NCI-H1930 (cell line): ENCODE measurements at regions not wholly inside any gene's neighbourhood (a gene's known extent, or its start where the extent isn't known, plus 50 kb on each side); places are given as distances from the start of the nearest gene placed in this dataset.
A peak's percentile ranks its signal among the peaks of the same experiment; 100 is the strongest.

ENCODE experiments used
- DNase-seq, 2 experiments: peaks; one replicate each; lab custom pipeline; 2025; lab: John Stamatoyannopoulos, UW

DNA sequence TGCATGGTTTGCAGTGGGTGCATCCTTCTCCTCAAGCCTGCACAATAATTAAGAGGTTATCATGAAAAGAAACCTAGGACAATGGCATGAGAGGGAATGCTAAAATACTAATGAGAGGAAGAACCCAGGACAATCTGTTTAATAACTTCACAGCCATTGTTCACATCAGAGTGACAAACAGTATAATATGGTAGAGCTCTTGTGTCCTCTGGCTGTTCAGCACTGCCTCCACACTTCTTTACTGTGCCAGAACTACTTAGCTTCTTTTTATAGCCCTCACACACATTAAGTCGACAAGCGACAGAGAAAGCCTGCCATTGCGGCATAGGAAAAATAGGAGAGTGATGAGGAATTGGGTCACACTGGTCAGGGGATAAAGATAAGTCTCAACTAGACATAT is 65.0 kb upstream of the MEIS2 start:
- DNase-seq: no peak

DNA sequence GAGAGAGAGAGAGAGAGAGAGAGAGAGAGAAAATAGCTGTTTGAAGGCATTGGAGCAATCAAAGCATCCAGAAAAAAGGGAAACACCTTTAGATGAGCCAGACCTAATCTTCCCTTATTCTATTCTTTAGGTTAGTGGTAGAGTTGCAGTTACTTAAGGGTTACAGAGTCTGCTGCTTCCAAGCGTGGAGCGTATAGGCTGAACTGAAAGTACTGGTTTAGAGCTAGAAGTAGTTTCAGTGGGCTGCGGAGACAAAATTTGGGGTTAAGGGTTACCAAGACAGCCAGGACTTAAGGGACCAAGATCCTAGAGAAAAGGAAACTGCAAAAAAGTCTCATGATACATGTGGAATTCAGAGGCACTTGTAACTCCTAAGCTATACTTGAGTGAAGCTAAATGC is 66.1 kb upstream of the MEIS2 start:
- DNase-seq: no peak

DNA sequence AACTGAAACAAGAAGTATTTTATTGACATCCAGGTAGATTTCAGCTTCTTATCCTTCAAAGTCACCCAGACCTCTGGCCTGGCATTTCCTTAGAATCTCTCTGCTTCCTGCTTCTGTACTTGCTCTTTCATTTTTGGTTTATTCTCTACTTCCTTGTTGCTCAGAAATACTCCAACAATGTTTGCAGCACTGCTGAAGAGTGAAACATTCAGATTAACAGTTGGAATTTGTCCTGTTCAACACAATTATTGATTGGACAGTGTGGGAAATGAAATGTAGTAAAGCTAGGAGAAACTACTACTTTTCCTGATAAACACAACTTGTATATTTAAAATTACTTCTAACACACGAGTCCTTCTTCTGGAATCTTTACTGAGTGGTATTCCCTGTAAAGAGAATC is 81.0 kb upstream of the MEIS2 start:
- no peak for DNase-seq

DNA sequence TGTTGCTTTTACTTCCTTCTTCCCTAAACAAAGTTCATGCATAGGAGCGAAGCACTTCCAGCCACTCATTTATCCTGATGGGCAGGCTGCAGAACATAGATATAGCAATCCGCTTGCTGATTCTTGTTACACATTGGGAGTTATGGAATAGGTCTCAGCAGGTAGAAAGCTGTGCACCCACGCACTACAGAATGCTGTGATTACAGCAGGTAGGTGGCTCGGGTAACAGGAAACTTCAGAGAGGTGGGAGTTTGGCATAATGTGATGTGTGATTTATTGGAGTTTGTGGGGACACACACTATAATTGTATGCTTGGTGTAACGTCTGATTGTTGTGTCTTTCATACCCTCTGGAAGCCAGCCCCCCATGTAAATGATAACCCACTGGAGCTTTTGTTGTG is 99.2 kb upstream of the MEIS2 start:
- no peak for DNase-seq

DNA sequence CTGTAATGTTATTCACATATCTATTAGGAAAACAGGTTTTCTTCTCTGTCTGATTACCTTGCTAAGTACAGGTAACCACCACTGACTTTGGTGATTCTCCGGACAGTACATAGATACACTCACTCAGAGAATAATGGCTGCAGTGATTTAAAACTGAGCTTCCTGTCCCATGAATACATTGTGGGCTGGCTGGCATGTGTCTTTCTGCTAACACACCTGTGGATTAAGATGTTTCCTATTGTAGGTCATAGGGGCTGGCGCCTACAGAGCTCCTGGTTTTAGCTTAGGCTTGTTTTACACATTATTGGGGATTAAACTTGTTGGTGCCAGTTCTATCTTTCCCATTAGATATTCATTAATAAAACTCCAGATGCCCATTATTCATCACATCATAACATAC is 102.7 kb upstream of the MEIS2 start:
- no peak for DNase-seq

DNA sequence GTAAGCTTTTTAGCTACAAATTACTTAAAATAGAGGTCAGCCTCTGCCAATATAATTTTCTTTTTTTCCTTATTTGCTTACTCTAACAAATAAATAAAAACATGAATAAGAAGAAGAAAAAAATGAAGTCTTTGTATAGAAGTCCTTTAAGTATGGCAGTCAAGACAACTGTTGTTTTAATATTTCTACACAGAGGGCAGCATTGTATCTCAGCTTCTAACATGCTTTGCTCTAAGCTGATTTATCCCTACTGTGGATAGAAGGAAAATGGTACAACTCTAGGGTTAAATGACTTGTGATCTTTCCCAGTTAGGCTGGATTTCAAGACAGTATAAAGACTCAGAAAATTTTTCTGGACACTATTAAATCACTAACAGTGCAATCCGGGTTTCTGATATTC is 104.3 kb upstream of the MEIS2 start:
- DNase-seq: no peak

DNA sequence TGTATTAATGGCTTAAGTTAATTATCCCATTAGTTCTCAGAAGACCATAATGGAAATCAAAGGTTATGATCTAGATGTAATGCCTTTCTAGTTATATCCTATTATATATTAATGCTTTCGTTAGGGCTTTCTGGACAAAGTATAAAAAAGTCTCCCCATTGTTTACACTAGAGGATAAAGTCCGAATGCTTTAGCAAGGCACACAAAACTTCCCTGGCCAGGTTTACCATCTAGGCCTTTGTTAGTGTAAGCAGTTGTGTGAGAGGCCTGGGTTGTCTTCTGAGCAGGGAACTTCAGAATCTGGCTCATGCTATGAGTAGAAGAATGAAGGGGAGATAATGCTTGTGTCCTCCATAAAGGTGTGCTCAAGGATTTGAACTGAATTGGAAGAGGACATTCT is 106.3 kb upstream of the MEIS2 start:
- DNase-seq: no peak

DNA sequence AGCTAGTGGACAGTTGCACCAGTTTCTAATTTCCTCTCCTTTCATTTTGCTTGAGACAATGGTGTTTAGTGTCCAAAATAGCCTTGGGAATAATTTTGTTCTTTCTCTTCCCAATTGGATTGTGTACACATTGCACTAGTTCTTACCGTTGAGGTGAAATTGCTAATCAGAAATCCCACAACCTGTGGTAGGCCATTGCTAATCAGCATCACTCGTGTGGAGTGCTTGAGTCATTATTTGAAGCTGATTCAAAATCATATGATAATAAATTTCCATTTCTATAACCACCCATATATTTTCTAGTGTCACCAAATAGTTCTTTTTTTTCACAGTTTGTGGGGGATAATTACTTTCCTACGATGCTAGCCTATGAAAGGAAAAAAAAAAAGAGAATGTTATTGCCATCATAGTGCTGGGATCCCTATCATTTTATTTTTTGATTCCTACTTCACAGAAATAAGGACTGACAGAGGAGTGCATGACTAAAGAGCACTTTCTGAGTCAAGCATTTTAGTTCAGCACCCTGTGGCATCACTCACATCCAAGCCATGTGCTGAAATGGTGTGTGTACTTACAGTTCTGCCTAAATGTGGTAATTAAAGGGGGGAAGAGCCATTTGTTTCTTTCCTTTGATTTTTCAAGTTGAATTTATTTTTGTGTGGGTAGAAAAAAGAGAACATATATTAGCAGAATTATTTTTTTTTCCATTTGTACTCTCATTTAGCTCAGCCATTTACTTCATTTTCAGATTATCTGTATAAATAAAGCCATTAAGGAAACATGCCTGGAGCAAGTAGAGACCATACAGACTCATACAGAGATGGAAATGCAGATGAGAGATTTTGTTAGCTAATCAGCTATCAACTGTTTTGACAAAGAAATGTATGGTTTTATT is 108.0 kb upstream of the MEIS2 start:
- no peak for DNase-seq

DNA sequence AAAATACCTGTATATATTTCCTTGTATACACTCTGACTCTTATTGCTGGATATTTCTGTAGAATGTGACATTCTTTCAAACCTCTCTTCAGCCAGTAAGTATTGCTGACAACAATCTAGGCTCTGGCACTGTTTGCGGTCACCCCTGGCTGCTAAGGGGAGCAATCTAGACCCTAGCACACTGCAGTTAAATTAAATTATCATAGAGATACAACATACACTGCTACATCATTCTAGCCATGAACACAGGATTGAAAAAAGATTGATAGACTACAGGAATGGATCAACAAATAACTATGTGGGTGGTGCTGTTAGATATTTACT is 108.7 kb upstream of the MEIS2 start:
- no peak for DNase-seq

DNA sequence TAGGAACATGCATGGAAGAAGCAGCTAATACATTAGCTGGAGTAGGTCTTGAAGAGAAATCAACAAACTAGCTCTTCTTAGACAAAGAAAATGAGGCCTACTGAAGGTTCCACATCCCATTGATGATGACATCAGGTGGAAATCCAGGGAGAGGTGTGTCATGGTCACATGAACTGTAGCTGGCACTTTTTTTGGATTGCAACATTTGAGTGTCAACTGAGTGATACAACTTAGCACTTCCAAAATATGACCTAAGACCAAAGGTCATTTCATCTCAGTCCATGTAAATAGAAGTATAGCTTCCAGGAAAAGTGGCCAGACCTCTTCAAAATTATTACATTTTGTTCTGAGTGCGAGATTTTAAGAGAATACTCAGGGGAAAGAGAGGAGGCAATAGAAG is 117.2 kb upstream of the MEIS2 start:
- no peak for DNase-seq

DNA sequence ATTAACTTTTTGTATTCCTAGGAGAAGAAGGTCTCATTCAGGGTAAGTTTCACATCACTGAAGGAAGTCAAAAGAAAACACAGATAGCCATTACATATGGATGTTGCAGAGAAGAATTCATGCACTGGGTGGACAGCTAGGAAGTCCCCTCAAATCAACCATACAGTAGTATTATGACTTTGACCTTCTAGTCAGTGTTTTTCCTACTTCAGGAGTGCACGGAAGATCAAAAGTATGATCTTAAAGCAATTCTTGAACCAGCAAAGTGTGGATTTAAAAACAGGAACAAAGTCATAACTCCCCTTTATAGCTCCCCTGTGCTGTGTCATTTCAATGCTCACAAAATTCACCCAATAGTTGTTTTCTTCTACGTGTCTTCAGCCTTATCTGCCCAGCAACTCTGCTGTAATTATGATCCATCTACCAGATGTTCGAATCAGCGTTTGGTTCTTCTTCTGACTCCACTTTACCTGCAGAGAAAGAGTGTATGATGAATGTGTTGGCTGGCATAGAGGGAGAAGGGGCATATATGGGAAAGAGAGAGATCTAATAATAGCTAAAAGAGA is 118.1 kb upstream of the MEIS2 start:
- no peak for DNase-seq

DNA sequence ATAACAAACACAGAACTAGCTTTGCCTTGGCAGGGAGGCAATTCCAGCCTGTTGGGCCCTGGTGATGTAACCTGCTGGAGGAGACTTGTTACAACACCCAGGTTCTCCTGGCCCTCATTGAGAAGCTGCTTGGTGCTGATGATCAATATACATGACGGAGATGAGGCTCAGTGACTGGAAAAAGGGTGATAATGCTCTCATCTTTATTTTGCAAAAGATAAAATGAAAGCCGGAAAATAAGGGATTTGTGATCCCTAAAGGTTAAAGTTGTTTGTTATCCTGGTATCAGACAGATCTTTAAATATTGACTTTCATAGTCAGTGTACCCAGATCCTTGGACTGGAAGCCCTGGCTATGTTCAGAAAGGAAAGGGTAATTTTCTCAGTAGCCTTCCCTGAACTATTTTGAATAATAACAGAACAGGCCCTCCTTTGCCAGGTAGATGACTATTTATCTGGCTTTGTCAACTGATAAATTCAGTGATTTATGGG is 118.9 kb upstream of the MEIS2 start:
- DNase-seq: no peak

DNA sequence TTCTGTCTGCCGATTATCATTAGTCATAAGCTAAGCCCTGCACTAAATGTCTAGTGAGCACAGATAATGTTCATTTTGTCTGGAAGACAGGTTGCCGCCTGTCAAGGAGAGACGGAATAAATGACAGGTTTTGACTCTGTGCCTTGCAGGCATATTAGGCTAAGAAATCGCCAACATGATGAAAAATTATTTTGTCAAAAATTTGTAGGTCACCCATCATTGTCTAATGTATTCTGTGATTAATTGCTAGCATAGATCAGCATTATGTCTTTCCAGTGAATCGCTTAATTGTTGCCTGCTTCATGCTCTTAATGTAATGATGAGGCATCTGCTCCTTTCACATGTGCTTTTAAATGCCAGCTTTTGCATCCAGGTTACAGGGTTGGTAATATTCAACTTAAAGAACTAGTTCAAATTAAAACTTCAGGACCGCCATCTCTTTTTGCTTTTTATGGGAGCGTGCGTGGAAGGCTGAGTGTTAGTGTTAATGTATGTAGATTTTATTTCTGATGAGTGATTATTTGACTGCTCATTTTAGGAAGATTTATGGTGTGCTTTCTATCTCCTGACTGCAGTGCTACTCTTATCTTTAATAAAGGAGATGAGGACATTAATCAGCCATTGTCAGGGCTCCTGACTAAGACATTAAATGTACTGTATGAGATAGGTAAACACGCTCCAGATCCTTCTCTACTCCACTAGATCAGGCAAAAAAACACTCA is 120.8 kb upstream of the MEIS2 start:
- DNase-seq: peak in 1 of 2 experiments; percentile 26

DNA sequence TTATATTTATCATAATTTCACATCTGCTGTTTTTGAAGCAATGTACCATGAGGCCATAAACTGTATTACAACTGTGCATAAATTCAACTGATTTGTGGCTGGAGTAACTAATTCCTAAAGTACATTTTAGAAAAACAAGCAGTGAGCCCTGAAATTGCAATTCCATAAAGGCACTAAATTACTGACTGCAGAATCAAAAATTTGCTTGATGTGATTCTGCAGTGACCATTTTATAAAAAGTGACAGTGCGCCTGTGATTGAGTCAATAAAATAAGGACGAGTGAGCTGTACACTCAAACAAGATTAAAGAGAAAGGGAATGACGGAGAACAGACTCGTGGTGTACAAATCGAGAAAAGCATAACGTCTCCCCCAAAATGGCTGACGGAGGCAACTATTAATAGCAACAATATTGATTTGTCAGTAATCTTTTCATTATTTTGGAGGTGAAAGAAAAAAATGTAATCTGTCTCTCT is 121.4 kb upstream of the MEIS2 start:
- no peak for DNase-seq

DNA sequence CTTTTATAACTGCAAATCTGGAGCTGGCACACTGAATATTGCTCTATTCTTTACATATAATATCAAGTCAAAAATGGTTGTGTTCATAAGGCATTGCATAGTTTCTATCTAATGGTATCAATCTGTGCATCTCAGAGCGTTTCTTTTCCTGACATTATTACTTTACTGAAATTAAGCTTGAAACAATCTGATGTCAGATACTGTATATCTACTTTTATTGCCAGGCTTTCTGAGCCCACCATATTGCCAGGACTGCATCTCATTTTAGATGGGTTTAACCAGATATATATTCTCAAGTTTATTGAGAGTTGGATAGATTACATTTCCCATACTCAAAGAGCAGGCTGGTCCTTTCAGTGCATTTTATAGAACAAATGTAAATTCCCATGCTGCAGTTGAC is 122.7 kb upstream of the MEIS2 start:
- no peak for DNase-seq

DNA sequence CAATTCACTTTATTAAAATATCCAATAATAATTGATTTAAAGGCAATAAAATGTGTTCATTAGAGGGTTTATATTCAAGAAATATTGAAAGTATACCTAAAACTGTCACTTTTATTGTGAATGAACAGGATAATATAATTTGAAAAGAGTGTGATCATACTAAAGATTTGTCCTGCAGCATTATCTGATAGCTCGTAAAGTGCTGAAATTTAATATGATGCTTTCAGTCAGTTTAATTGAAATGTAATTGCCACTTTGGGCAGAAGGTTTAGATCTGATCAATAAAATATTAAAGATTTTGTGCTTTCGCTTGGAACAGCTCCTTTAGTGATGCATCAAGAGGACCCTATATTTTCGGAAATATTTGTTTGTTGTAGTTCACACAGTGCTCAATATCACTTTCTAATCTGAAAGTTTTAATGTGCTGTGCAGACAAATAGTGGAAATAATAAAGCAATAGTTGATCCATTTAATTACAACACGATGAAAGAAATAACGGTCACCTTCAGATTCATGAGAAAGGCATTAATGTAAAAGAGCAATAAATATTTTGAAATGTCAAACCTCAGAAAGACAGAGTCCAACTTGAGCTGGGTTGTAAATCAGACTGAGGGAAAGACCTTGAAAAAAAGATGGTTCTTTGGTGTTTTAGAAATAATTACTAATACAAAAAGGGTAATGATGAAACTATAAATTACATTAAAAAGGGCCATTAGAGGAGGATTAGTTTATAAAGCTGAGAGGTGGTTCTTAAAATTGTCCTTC is 129.7 kb upstream of the MEIS2 start:
- DNase-seq: no peak

DNA sequence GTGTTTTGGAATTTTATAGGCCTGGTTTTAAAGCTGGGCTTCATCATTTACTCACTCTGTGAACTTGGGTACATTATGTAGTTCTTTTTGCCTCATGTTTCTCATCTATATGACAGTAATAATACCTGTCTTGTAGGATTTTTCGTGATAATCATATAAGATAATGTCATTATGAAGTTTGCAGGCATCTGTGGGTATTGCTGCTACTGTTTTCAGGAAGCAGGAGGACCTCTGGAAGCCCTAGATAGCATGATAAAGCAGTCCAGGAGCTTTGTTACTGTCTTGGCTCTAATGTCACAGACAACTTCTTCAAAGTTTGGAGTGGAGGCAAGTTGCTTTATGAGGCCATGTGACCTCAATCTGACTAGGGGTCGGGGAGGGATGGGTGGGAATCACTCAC is 145.0 kb upstream of the MEIS2 start:
- DNase-seq: no peak

DNA sequence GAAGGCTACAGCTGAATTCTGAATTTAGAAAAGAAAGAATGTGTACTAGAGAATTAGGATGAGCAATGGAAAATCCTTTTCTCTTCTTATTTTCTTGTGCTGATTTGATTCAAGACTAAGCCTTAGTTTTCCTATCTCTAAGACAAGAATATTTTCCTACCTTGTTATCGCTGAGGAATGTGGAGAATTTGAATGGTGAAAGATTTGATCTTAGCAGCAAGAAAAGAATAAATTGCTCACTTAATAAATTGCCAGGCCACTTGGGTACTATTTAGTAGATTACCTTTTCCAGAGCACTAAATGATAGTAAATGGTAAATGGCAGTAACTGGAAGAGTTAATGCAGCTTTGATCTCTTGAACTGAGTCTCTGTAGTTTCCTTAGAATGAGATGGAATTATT is 145.7 kb upstream of the MEIS2 start:
- no peak for DNase-seq

DNA sequence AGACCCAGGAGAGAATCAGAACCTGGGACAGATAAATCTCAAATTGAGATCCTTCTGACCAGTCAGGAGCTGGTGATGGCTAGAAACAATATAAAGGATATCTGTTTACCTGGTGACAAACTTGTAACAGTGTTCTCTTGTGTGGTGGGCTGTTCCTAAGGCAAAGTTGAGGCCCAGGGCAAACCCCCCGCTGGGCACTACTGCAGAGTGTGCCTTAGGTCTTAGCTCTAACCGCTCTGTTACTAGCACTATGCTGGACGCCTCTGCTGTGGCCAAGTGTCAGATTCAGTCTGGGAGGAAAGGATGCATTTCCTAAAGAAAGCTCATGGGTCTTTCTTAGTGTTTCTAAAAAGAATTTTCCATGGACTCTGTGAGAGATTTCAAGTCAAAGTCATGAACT is 146.5 kb upstream of the MEIS2 start:
- no peak for DNase-seq

DNA sequence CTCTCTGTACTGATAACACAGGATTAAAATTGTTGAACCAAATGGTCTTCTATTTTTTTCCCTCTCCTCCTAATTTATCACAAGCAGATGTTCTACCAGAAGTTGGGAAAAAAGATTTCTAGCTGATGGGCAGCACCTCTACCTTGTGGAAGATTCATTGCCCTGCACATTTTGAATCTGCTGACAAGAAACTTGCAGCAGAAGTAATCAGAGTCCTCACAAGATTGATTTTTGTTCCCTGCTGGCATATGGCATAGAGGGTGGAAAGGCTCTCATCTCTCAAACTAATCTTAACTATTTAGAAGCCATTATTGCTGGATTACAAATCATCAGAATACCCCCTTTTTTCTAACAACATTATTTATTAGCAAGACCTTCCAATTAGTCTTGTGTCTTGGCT is 148.9 kb upstream of the MEIS2 start:
- no peak for DNase-seq

DNA sequence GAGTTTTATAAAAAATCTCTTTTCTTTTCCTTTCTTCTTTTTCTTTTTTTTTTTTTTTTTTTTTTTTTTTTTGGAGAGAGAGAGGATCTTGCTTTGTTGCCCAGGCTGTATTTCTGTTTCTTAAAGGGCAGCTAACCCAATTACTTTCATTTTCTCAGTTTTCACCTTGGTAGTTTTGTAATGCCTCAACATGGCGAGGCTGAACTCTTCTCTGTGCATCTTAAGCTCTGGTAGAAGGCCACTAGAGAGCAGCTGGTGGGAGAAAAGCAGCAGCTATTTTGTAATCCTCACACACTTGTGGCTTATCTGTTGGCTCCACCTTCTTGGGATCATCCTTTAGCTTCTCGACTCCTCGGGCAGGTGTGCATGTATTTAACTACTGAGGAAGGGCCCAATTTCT is 152.2 kb upstream of the MEIS2 start:
- no peak for DNase-seq

DNA sequence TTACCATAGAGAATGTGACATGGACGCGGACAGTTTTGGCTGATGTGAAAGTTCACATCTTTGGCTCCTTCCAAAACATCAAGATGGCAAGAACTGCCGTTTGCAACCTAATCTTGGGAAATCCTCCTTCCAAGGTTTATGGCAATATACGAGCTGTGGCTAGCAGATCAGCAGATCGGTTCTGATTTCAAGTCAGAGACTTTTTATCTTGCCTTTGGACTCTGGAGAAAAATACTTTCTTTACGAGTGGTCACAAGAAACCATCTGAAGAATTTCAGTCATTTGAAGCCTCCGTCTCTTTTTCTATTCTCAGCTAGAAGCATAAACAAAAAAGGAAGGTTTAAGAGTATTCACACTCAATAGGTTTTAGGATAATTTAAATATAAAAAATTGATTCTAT is 153.5 kb upstream of the MEIS2 start:
- DNase-seq: no peak
